Breast epithelium (tissue), 4 donors: ENCODE measurements at regions not wholly inside any gene's neighbourhood (a gene's known extent, or its start where the extent isn't known, plus 50 kb on each side); places are given as distances from the start of the nearest gene placed in this dataset.

Experiments
- DNase-seq, 2 donors: peaks; one replicate each; pipeline ENCODE4 v3.0.0-alpha.2; 2019; ENCODE audit warnings: low spot score in 2 of 2
- H3K27ac ChIP-seq, 2 donors: fragments of 200-600 bp; sonication (generic) in 1 of 2; one replicate each; pipeline ENCODE4 v1.5.1; 2016 to 2019; ENCODE audit warnings: mild to moderate bottlenecking in 1 of 2
- H3K27me3 ChIP-seq, 2 donors: fragments of 200-600 bp; sonication (generic) in 1 of 2; one replicate each; pipeline versions ENCODE4 v1.5.1 to v1.6.0; 2017 to 2019; ENCODE audit warnings: control low read depth in 1 of 2, mild to moderate bottlenecking in 1 of 2
- H3K36me3 ChIP-seq: fragments of 200-600 bp; one replicate; pipeline ENCODE4 v1.5.1; 2019
- H3K4me1 ChIP-seq, 2 donors: fragments of 200-600 bp; sonication (generic); one replicate each; pipeline ENCODE4 v1.5.1; 2016 to 2019; ENCODE audit warnings: control low read depth in 1 of 2
- H3K4me3 ChIP-seq, 3 donors: fragments of 200-600 bp; sonication (generic); 1 replicate in 2 of 3; 2 replicates in 1 of 3; pipeline ENCODE4 v1.5.1; 2016 to 2019; ENCODE audit warnings: mild to moderate bottlenecking in 3 of 3, moderate library complexity in 2 of 3
- H3K9me3 ChIP-seq, 2 donors: fragments of 200-600 bp; sonication (generic) in 1 of 2; one replicate each; pipeline ENCODE4 v1.5.1; 2016 to 2019; ENCODE audit warnings: control low read depth in 1 of 2
- CTCF ChIP-seq, 3 donors: fragments of 450-650 bp; IDR thresholded peaks; one replicate each; pipeline ENCODE4 v1.5.1; 2016 to 2017; ENCODE audit warnings: antibody characterized with exemption in 3 of 3, mild to moderate bottlenecking in 3 of 3, moderate library complexity in 3 of 3
- POLR2A ChIP-seq: fragments of 450-650 bp; IDR thresholded peaks from one replicate; pipeline ENCODE4 v1.6.1; 2016; ENCODE audit warnings: antibody characterized with exemption, mild to moderate bottlenecking, moderate library complexity
- POLR2AphosphoS5 ChIP-seq, 3 donors: sonication (generic); formaldehyde crosslinking; IDR thresholded peaks; one replicate each; pipeline ENCODE4 v1.6.1; 2017; ENCODE audit warnings: antibody characterized with exemption in 3 of 3
- intact Hi-C: fragments of 100-400 bp; cut with DNase I; formaldehyde crosslinking; loops from one replicate; pipeline ENCODE4 v1.15.1; 2023; ENCODE audit warnings: low total_unique reads

DNA sequence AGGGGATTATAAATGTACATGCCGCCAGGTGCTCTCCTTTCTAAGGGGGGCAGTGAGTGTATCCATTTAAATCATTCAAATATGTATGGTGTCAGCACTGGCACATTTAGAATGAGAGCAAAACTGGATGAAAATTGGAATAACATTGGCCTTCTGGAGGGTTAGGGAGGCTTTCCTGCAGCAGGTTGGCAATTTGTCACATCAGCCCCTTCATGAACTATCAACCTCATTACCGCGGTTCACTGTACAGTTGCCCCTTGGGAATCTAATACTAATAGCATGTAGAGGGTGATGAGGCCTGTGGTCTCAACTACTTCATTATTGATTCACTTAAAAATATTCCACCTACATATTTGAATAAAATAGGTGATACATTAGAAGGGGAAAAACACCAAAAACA is 117.9 kb downstream of the PDHA2 start:
- H3K27ac ChIP-seq: no peak overlapping the region

GRCh38 chr4:95959182-95959581 is 119.3 kb downstream of the PDHA2 start:
- Histone ChIP-seq H3K4me3 (no peak overlapping the region), H3K4me1 (no peaks in the 10 kb centered on the region), H3K27ac (no peak overlapping the region), H3K9me3 (no peaks in the 10 kb centered on the region), H3K27me3 (no peaks in the 10 kb centered on the region), H3K36me3 (no peaks in the 10 kb centered on the region)
- TF ChIP-seq POLR2AphosphoS5 (IDR thresholded peaks at IDR 0.05) (no peak), POLR2A (no peak), CTCF (IDR thresholded peaks at IDR 0.05) (no peak)
- DNase-seq: no peak
- intact Hi-C loops: no loop called here

More for the DNA sequence above, 117.9 kb downstream of the PDHA2 start:
- Histone ChIP-seq H3K4me3 (no peak overlapping the region), H3K27me3 (no peaks in the 10 kb centered on the region), H3K36me3 (no peaks in the 10 kb centered on the region), H3K9me3 (no peaks in the 10 kb centered on the region), H3K4me1 (no peaks in the 10 kb centered on the region)
- intact Hi-C loops: no loop called here
- no peak for DNase-seq
- TF ChIP-seq POLR2A (no peak), CTCF (IDR thresholded peaks at IDR 0.05) (no peak), POLR2AphosphoS5 (IDR thresholded peaks at IDR 0.05) (no peak)

DNA sequence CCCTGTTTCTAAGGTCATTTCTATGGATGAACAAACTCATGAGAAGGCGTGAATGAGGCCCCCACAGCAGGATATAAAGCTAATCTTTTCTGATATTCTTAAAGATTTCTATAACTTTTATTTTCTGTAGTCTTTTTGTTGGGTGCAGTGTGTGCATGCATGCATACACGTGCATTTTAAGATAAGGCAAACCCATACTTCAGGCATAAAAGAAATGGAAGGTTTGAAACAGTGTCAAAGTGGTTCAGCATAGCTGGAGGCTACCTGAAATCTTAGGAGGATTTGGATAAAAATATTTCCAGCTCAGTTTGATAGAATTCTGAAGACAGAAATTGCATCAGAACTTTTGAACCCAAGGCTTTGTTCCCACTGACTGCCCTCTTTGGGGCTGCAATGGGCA is 119.7 kb downstream of the PDHA2 start:
- intact Hi-C loops: loop anchor here (5.0 kb wide), 1 partner anchor 342 kb away; no protein-coding TSS in a partner anchor
- Histone ChIP-seq H3K9me3 (no peaks in the 10 kb centered on the region), H3K27ac (no peak overlapping the region), H3K4me3 (no peak overlapping the region), H3K36me3 (no peaks in the 10 kb centered on the region), H3K27me3 (no peaks in the 10 kb centered on the region), H3K4me1 (no peaks in the 10 kb centered on the region)
- DNase-seq: no peak
- TF ChIP-seq CTCF (IDR thresholded peaks at IDR 0.05): no peak
- TF ChIP-seq POLR2AphosphoS5 (IDR thresholded peaks at IDR 0.05): no peak
- TF ChIP-seq POLR2A: no peak

DNA sequence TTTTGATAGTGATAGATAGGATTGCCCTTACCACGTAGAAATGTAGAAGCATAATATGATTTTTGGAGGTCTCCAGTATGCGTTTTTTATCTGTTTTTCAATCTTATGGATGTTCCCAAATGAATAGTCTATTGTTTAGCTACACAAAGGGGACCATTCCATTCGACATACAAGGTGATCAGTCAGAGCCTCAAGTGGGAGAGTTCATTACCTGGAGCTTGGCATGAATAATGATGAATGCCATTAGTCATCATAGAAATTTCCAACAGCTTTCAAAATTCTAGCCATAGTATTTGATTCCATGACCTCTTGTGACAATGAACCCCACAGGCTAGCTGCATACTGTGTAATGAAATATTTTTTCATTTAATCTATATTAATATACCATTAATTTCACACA is 123.6 kb downstream of the PDHA2 start:
- intact Hi-C loops: loop anchor here (5.0 kb wide), 1 partner anchor 346 kb away; no protein-coding TSS in a partner anchor
- TF ChIP-seq POLR2AphosphoS5 (IDR thresholded peaks at IDR 0.05) (no peak), POLR2A (no peak), CTCF (IDR thresholded peaks at IDR 0.05) (no peak)
- Histone ChIP-seq H3K4me3 (no peak overlapping the region), H3K27me3 (no peaks in the 10 kb centered on the region), H3K27ac (no peak overlapping the region), H3K4me1 (no peaks in the 10 kb centered on the region), H3K9me3 (no peaks in the 10 kb centered on the region), H3K36me3 (no peaks in the 10 kb centered on the region)
- DNase-seq: no peak

GRCh38 chr4:95979961-95980876 is 140.3 kb downstream of the PDHA2 start:
- no peak for DNase-seq
- Histone ChIP-seq H3K4me1 (no peaks in the 10 kb centered on the region), H3K27ac (no peak overlapping the region), H3K4me3 (no peak overlapping the region), H3K27me3 (no peaks in the 10 kb centered on the region), H3K36me3 (no peaks in the 10 kb centered on the region), H3K9me3 (peaks cover 8 to 18% of the 10 kb centered on the region in 2 donors)
- intact Hi-C loops: no loop called here
- TF ChIP-seq CTCF (IDR thresholded peaks at IDR 0.05) (no peak), POLR2A (no peak), POLR2AphosphoS5 (IDR thresholded peaks at IDR 0.05) (no peak)
